ENCODE measurements at regions not wholly inside any gene's neighbourhood (a gene's known extent, or its start where the extent isn't known, plus 50 kb on each side); places are given as distances from the start of the nearest gene placed in this dataset.
A peak's percentile ranks its signal among the peaks of the same experiment; 100 is the strongest.

DNA sequence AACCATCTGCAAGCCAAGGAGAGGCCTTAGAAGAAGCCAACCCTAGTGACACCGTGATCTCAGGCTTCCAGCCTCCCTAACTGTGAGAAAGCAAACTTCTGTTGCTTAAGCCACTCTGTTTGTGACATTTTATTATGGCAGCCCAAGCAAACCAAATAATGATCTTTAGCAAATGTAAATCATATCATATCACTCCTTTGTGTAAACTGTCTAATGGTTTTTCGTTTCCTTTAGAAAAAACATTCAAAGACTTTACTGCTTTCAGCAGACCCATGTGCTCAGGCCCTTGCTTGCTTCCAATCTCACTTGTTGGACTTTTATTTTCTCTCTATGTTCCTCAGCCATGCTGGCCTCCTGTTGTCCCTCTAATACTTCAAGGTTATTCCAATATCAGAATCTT, 192.2 kb upstream of the HS3ST1 start:
- Histone ChIP-seq H3K27ac (ENCODE audit: low read depth in 1 of 2, low read length in 2 of 2) (no peak overlapping the region), H3K4me1 (ENCODE audit: control insufficient read depth in 4 of 4, insufficient read depth in 4 of 4, low read length in 3 of 4) (no peaks in the 10 kb centered on the region), H3K9me3 (ENCODE audit: control insufficient read depth in 4 of 4, low read length in 3 of 4) (no peaks in the 10 kb centered on the region), H3K27me3 (ENCODE audit: control insufficient read depth in 4 of 4, insufficient read depth in 4 of 4, low read length in 3 of 4) (no peaks in the 10 kb centered on the region), H3K36me3 (ENCODE audit: control insufficient read depth in 4 of 4, insufficient read depth in 3 of 4, low read depth in 1 of 4, low read length in 3 of 4) (no peaks in the 10 kb centered on the region), H3K9ac (ENCODE audit: low read depth in 1 of 2, low read length in 2 of 2) (no peak overlapping the region), H3K4me3 (ENCODE audit: low read depth in 1 of 3, low read length in 3 of 3) (no peak overlapping the region)
- no peak for DNase-seq (ENCODE audit: low spot score)
- TF ChIP-seq, protein P1, sequence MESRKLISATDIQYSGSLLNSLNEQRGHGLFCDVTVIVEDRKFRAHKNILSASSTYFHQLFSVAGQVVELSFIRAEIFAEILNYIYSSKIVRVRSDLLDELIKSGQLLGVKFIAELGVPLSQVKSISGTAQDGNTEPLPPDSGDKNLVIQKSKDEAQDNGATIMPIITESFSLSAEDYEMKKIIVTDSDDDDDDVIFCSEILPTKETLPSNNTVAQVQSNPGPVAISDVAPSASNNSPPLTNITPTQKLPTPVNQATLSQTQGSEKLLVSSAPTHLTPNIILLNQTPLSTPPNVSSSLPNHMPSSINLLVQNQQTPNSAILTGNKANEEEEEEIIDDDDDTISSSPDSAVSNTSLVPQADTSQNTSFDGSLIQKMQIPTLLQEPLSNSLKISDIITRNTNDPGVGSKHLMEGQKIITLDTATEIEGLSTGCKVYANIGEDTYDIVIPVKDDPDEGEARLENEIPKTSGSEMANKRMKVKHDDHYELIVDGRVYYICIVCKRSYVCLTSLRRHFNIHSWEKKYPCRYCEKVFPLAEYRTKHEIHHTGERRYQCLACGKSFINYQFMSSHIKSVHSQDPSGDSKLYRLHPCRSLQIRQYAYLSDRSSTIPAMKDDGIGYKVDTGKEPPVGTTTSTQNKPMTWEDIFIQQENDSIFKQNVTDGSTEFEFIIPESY (IDR thresholded peaks at IDR 0.05), result no peak
- TF ChIP-seq GABPA (IDR thresholded peaks at IDR 0.05 in 1 of 2, conservative IDR thresholded peaks at IDR 0.05 in 1 of 2), result no peak
- TF ChIP-seq FOXA1 (IDR thresholded peaks at IDR 0.05), result no peak
- no peak for TF ChIP-seq HNF4G (IDR thresholded peaks at IDR 0.05)
- no peak for TF ChIP-seq RXRA (IDR thresholded peaks at IDR 0.05)
- no peak for TF ChIP-seq ATF3 (IDR thresholded peaks at IDR 0.05)
- 71% methylated on average over 2 of the region's 2 CpGs for WGBS

- no peak overlapping the region for H3K9ac ChIP-seq (ENCODE audit: low read depth in 1 of 2, low read length in 2 of 2)
- DNase-seq (ENCODE audit: low spot score), result no peak
- WGBS, result 39% methylated on average over 2 of the region's 2 CpGs
- H3K27me3 ChIP-seq (ENCODE audit: control insufficient read depth in 4 of 4, insufficient read depth in 4 of 4, low read length in 3 of 4), result no peaks in the 10 kb centered on the region
- TF ChIP-seq EGR1 (IDR thresholded peaks at IDR 0.05; ENCODE audit: low read depth in 2 of 2) (no peak), CTCF (IDR thresholded peaks at IDR 0.05; ENCODE audit: low read depth, low read length, missing input control) (no peak), SP1 (IDR thresholded peaks at IDR 0.05) (peak; percentile 81), JUND (IDR thresholded peaks at IDR 0.05) (no peak), TAF1 (conservative IDR thresholded peaks at IDR 0.05) (no peak), HNF4A (conservative IDR thresholded peaks at IDR 0.05) (peak; percentile 50 to 81), FOXA2 (IDR thresholded peaks at IDR 0.05) (no peak), RAD21 (IDR thresholded peaks at IDR 0.05) (no peak), NR2F2 (IDR thresholded peaks at IDR 0.05) (peak; percentile 41), FOXA1 (IDR thresholded peaks at IDR 0.05) (no peak), ATF3 (IDR thresholded peaks at IDR 0.05) (no peak), RXRA (IDR thresholded peaks at IDR 0.05) (peak; percentile 41 to 62), GABPA (IDR thresholded peaks at IDR 0.05 in 1 of 2, conservative IDR thresholded peaks at IDR 0.05 in 1 of 2) (no peak), HNF4G (IDR thresholded peaks at IDR 0.05) (peak; percentile 33), YY1 (IDR thresholded peaks at IDR 0.05) (no peak)
- TF ChIP-seq, protein P2, sequence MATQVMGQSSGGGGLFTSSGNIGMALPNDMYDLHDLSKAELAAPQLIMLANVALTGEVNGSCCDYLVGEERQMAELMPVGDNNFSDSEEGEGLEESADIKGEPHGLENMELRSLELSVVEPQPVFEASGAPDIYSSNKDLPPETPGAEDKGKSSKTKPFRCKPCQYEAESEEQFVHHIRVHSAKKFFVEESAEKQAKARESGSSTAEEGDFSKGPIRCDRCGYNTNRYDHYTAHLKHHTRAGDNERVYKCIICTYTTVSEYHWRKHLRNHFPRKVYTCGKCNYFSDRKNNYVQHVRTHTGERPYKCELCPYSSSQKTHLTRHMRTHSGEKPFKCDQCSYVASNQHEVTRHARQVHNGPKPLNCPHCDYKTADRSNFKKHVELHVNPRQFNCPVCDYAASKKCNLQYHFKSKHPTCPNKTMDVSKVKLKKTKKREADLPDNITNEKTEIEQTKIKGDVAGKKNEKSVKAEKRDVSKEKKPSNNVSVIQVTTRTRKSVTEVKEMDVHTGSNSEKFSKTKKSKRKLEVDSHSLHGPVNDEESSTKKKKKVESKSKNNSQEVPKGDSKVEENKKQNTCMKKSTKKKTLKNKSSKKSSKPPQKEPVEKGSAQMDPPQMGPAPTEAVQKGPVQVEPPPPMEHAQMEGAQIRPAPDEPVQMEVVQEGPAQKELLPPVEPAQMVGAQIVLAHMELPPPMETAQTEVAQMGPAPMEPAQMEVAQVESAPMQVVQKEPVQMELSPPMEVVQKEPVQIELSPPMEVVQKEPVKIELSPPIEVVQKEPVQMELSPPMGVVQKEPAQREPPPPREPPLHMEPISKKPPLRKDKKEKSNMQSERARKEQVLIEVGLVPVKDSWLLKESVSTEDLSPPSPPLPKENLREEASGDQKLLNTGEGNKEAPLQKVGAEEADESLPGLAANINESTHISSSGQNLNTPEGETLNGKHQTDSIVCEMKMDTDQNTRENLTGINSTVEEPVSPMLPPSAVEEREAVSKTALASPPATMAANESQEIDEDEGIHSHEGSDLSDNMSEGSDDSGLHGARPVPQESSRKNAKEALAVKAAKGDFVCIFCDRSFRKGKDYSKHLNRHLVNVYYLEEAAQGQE (IDR thresholded peaks at IDR 0.05), result no peak
- TF ChIP-seq, protein P1 (IDR thresholded peaks at IDR 0.05), result no peak
- TF ChIP-seq, protein P3, sequence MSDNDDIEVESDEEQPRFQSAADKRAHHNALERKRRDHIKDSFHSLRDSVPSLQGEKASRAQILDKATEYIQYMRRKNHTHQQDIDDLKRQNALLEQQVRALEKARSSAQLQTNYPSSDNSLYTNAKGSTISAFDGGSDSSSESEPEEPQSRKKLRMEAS (IDR thresholded peaks at IDR 0.05), result peak; percentile 19
- no peaks in the 10 kb centered on the region for H3K4me1 ChIP-seq (ENCODE audit: control insufficient read depth in 4 of 4, insufficient read depth in 4 of 4, low read length in 3 of 4)
- no peak overlapping the region for H3K4me3 ChIP-seq (ENCODE audit: low read depth in 1 of 3, low read length in 3 of 3)
- H3K36me3 ChIP-seq (ENCODE audit: control insufficient read depth in 4 of 4, insufficient read depth in 3 of 4, low read depth in 1 of 4, low read length in 3 of 4), result no peaks in the 10 kb centered on the region
- H3K27ac ChIP-seq (ENCODE audit: low read depth in 1 of 2, low read length in 2 of 2), result no peak overlapping the region
- no peaks in the 10 kb centered on the region for H3K9me3 ChIP-seq (ENCODE audit: control insufficient read depth in 4 of 4, low read length in 3 of 4)
These were observed 190.1 kb upstream of the HS3ST1 start for GRCh38 chr4:11618666-11619282.
